SK-N-SH treated with all-trans-retinoic acid at 6 μM for 48 hours (cell line): ENCODE measurements at regions not wholly inside any gene's neighbourhood (a gene's known extent, or its start where the extent isn't known, plus 50 kb on each side); places are given as distances from the start of the nearest gene placed in this dataset.

ENCODE experiments used
- ATAC-seq: fragments of 200-7000 bp; cut with Tn5 transposase; 3 replicates; pipeline ENCODE4 v1.9.1; 2020; ENCODE audit warnings: mild to moderate bottlenecking, moderate library complexity
- ARNTL ChIP-seq: fragments of 450-650 bp; formaldehyde crosslinking; IDR thresholded peaks from 2 replicates; pipeline ENCODE4 v1.5.0; 2020; ENCODE audit warnings: low read depth, mild to moderate bottlenecking, moderate library complexity, borderline replicate concordance
- BACH2 ChIP-seq: fragments of 250-450 bp; sonication (Bioruptor Pico); IDR thresholded peaks from 2 replicates; pipeline ENCODE4 v1.9.0; 2021; ENCODE audit warnings: mild to moderate bottlenecking, borderline replicate concordance
- CREB5 ChIP-seq: fragments of 250-450 bp; sonication (Bioruptor Pico); IDR thresholded peaks from 2 replicates; pipeline ENCODE4 v1.5.1; 2020; ENCODE audit warnings: low read depth, mild to moderate bottlenecking, moderate library complexity
- CSDC2 ChIP-seq: fragments of 250-450 bp; sonication (Bioruptor Pico); IDR thresholded peaks from 2 replicates; pipeline ENCODE4 v1.5.0; 2020; ENCODE audit warnings: mild to moderate bottlenecking, moderate library complexity
- GLIS3 ChIP-seq: fragments of 250-450 bp; sonication (Bioruptor Pico); IDR thresholded peaks from 2 replicates; pipeline ENCODE4 v1.5.0; 2020; ENCODE audit warnings: mild to moderate bottlenecking, moderate library complexity
- ISL1 ChIP-seq: fragments of 250-450 bp; sonication (Bioruptor Pico); IDR thresholded peaks from 2 replicates; pipeline ENCODE4 v2.1.2; 2022; ENCODE audit warnings: mild to moderate bottlenecking, moderate library complexity
- OSR1 ChIP-seq: fragments of 250-450 bp; sonication (Bioruptor Pico); IDR thresholded peaks from 2 replicates; pipeline ENCODE4 v1.8.0; 2022; ENCODE audit warnings: moderate library complexity, mild to moderate bottlenecking, inconsistent platforms
- PATZ1 ChIP-seq: fragments of 250-450 bp; sonication (Bioruptor Pico); IDR thresholded peaks from 2 replicates; pipeline ENCODE4 v1.8.0; 2020; ENCODE audit warnings: mild to moderate bottlenecking, moderate library complexity, borderline replicate concordance
- PPARA ChIP-seq: fragments of 250-450 bp; sonication (Bioruptor Pico); IDR thresholded peaks from 2 replicates; pipeline ENCODE4 v1.5.0; 2020; ENCODE audit warnings: mild to moderate bottlenecking, borderline replicate concordance
- RARB ChIP-seq: fragments of 250-450 bp; sonication (Bioruptor Pico); IDR thresholded peaks from 2 replicates; pipeline ENCODE4 v1.8.0; 2021; ENCODE audit warnings: mild to moderate bottlenecking, moderate library complexity
- TCF4 ChIP-seq: fragments of 250-450 bp; sonication (Bioruptor Pico); IDR thresholded peaks from 2 replicates; pipeline ENCODE4 v1.8.0; 2021; ENCODE audit warnings: mild to moderate bottlenecking, moderate library complexity, borderline replicate concordance
- TOX ChIP-seq: fragments of 250-450 bp; sonication (Bioruptor Pico); IDR thresholded peaks from 2 replicates; pipeline ENCODE4 v1.8.0; 2021; ENCODE audit warnings: mild to moderate bottlenecking, moderate library complexity, borderline replicate concordance
- TSHZ2 ChIP-seq: fragments of 250-450 bp; sonication (Bioruptor Pico); IDR thresholded peaks from 2 replicates; pipeline ENCODE4 v1.5.0; 2020; ENCODE audit warnings: mild to moderate bottlenecking, moderate library complexity
- ZC3H10 ChIP-seq: fragments of 250-450 bp; sonication (Bioruptor Pico); IDR thresholded peaks from 2 replicates; pipeline ENCODE4 v1.5.1; 2021; ENCODE audit warnings: mild to moderate bottlenecking, moderate library complexity
- ZFP3 ChIP-seq: fragments of 250-450 bp; sonication (Bioruptor Pico); IDR thresholded peaks from 2 replicates; pipeline ENCODE4 v1.5.0; 2020; ENCODE audit warnings: mild to moderate bottlenecking, moderate library complexity
- ZFP30 ChIP-seq: fragments of 450-650 bp; formaldehyde crosslinking; IDR thresholded peaks from 2 replicates; pipeline ENCODE4 v1.5.0; 2022; ENCODE audit warnings: mild to moderate bottlenecking, moderate library complexity
- ZNF565 ChIP-seq: fragments of 450-650 bp; formaldehyde crosslinking; conservative IDR thresholded peaks from 2 replicates; pipeline ENCODE4 v1.5.0; 2020; ENCODE audit warnings: low read depth, mild to moderate bottlenecking, moderate library complexity
- ZNF70 ChIP-seq: fragments of 450-650 bp; formaldehyde crosslinking; IDR thresholded peaks from 2 replicates; pipeline ENCODE4 v1.5.0; 2020; ENCODE audit warnings: mild to moderate bottlenecking, moderate library complexity
- ZNF8 ChIP-seq: fragments of 450-650 bp; formaldehyde crosslinking; IDR thresholded peaks from 2 replicates; pipeline ENCODE4 v1.5.0; 2020; ENCODE audit warnings: mild to moderate bottlenecking, moderate library complexity

- TF ChIP-seq BACH2 (no peak), ZFP30 (CRISPR knock-in tag) (no peak), RARB (no peak), ZNF565 (CRISPR knock-in tag) (no peak), ZC3H10 (CRISPR knock-in tag) (no peak), ZNF8 (CRISPR knock-in tag) (no peak), TCF4 (no peak), ISL1 (CRISPR knock-in tag) (no peak), TOX (no peak)
- ATAC-seq, result no peak
Measured at GRCh38 chr2:122018736-122019135, 263.3 kb downstream of the TSN start.

GRCh38 chr2:122019724-122020123, 264.3 kb downstream of the TSN start:
- TF ChIP-seq TOX, result no peak
- no peak for TF ChIP-seq ARNTL (CRISPR knock-in tag)
- no peak for TF ChIP-seq ISL1 (CRISPR knock-in tag)
- TF ChIP-seq ZNF70 (CRISPR knock-in tag), result no peak
- no peak for TF ChIP-seq RARB
- no peak for TF ChIP-seq ZC3H10 (CRISPR knock-in tag)
- TF ChIP-seq CREB5 (CRISPR knock-in tag), result no peak
- no peak for TF ChIP-seq TSHZ2 (CRISPR knock-in tag)
- TF ChIP-seq BACH2, result no peak
- TF ChIP-seq ZFP3, result no peak
- no peak for TF ChIP-seq PATZ1 (CRISPR knock-in tag)
- no peak for TF ChIP-seq GLIS3
- no peak for TF ChIP-seq PPARA
- no peak for TF ChIP-seq OSR1 (CRISPR knock-in tag)
- no peak for ATAC-seq

- no peak for ATAC-seq
- TF ChIP-seq RARB, result no peak
- no peak for TF ChIP-seq PATZ1 (CRISPR knock-in tag)
- TF ChIP-seq TSHZ2 (CRISPR knock-in tag), result no peak
- TF ChIP-seq ZNF70 (CRISPR knock-in tag), result no peak
- no peak for TF ChIP-seq OSR1 (CRISPR knock-in tag)
- no peak for TF ChIP-seq CSDC2
- no peak for TF ChIP-seq TCF4
- no peak for TF ChIP-seq ZC3H10 (CRISPR knock-in tag)
- TF ChIP-seq ISL1 (CRISPR knock-in tag), result no peak
- no peak for TF ChIP-seq CREB5 (CRISPR knock-in tag)
- no peak for TF ChIP-seq ZFP3
- TF ChIP-seq BACH2, result no peak
- TF ChIP-seq ZNF8 (CRISPR knock-in tag), result no peak
- TF ChIP-seq GLIS3, result no peak
Measured at GRCh38 chr2:122020377-122020776, 264.9 kb downstream of the TSN start.
